Neural crest cell (in vitro differentiated cells): ENCODE measurements at regions not wholly inside any gene's neighbourhood (a gene's known extent, or its start where the extent isn't known, plus 50 kb on each side); places are given as distances from the start of the nearest gene placed in this dataset.

ENCODE experiments used
- DNase-seq: peaks from one replicate; pipeline ENCODE4 v3.0.0; 2021; ENCODE audit warnings: low read depth, mixed read lengths, low spot score
- H3K27ac Mint-ChIP-seq: one replicate; pipeline ENCODE4 v1.8.0; 2021; ENCODE audit warnings: mild to moderate bottlenecking, mixed read lengths; ENCODE audit not compliant: unreplicated experiment
- H3K27me3 Mint-ChIP-seq: 2 replicates; pipeline ENCODE4 v1.8.0; 2021; ENCODE audit warnings: low read depth, mild to moderate bottlenecking, mixed read lengths
- H3K36me3 Mint-ChIP-seq: 2 replicates; pipeline ENCODE4 v1.8.0; 2021; ENCODE audit warnings: low read depth, mild to moderate bottlenecking, mixed read lengths
- H3K4me1 Mint-ChIP-seq: 2 replicates; pipeline ENCODE4 v1.8.0; 2021; ENCODE audit warnings: mixed read lengths
- H3K4me3 Mint-ChIP-seq: one replicate; pipeline ENCODE4 v1.8.0; 2021; ENCODE audit warnings: mild to moderate bottlenecking, mixed read lengths
- H3K9me3 Mint-ChIP-seq: 2 replicates; pipeline ENCODE4 v1.8.0; 2021; ENCODE audit warnings: mixed read lengths
- CTCF ChIP-seq: fragments of 200-600 bp; sonication (generic); conservative IDR thresholded peaks from 2 replicates; pipeline ENCODE4 v1.5.0; 2021; ENCODE audit warnings: antibody characterized with exemption, mild to moderate bottlenecking

DNA sequence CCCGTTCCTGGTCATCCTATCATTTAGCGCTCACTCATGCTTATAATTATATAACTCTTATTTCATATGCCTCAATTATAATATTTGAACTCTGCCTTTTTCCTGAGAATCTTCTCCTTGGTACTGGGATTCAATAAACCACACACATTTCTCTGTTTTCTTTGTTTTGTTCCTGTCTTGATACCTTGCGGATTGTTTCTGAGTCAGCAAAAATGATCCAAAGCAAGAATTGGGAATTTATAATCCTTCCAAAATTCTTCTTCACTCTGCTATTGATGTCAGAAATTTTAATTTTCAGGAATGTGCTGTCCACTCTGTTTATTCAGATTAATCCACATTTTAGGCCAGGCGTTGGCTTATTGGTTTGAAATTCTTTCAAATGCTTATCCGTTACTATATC lies 886.0 kb downstream of the SUCLG1 start:
- H3K27me3 Mint-ChIP-seq: no peaks in the 10 kb centered on the region
- no peak overlapping the region for H3K4me3 Mint-ChIP-seq
- no peaks in the 10 kb centered on the region for H3K4me1 Mint-ChIP-seq
- H3K9me3 Mint-ChIP-seq: no peaks in the 10 kb centered on the region
- no peak for DNase-seq
- H3K36me3 Mint-ChIP-seq: no peaks in the 10 kb centered on the region
- TF ChIP-seq CTCF: no peak
- H3K27ac Mint-ChIP-seq: no peak overlapping the region

GRCh38 chr2:83572400-83572799 lies 886.7 kb downstream of the SUCLG1 start:
- Mint-ChIP-seq H3K4me1 (no peaks in the 10 kb centered on the region), H3K27me3 (no peaks in the 10 kb centered on the region), H3K9me3 (no peaks in the 10 kb centered on the region), H3K4me3 (no peak overlapping the region), H3K27ac (no peak overlapping the region), H3K36me3 (no peaks in the 10 kb centered on the region)
- TF ChIP-seq CTCF: no peak
- DNase-seq: no peak

- Mint-ChIP-seq H3K27ac (no peak overlapping the region), H3K36me3 (no peaks in the 10 kb centered on the region), H3K4me3 (no peak overlapping the region), H3K27me3 (no peaks in the 10 kb centered on the region), H3K9me3 (peaks cover 6% of the 10 kb centered on the region), H3K4me1 (no peaks in the 10 kb centered on the region)
- DNase-seq: no peak
- no peak for TF ChIP-seq CTCF
Observed at GRCh38 chr2:83567551-83567950, 891.5 kb downstream of the SUCLG1 start.

GRCh38 chr2:83565626-83566025 lies 893.5 kb downstream of the SUCLG1 start:
- Mint-ChIP-seq H3K27me3 (no peaks in the 10 kb centered on the region), H3K4me1 (no peaks in the 10 kb centered on the region), H3K9me3 (peaks cover 6% of the 10 kb centered on the region), H3K36me3 (no peaks in the 10 kb centered on the region), H3K4me3 (no peak overlapping the region), H3K27ac (no peak overlapping the region)
- no peak for DNase-seq
- no peak for TF ChIP-seq CTCF

- DNase-seq: no peak
- no peak overlapping the region for H3K27ac Mint-ChIP-seq
- no peak for TF ChIP-seq CTCF
- H3K4me1 Mint-ChIP-seq: no peaks in the 10 kb centered on the region
- no peaks in the 10 kb centered on the region for H3K36me3 Mint-ChIP-seq
- no peaks in the 10 kb centered on the region for H3K27me3 Mint-ChIP-seq
- H3K9me3 Mint-ChIP-seq: peaks cover 6% of the 10 kb centered on the region
- no peak overlapping the region for H3K4me3 Mint-ChIP-seq
Observed at GRCh38 chr2:83565181-83565580, 893.9 kb downstream of the SUCLG1 start.

DNA sequence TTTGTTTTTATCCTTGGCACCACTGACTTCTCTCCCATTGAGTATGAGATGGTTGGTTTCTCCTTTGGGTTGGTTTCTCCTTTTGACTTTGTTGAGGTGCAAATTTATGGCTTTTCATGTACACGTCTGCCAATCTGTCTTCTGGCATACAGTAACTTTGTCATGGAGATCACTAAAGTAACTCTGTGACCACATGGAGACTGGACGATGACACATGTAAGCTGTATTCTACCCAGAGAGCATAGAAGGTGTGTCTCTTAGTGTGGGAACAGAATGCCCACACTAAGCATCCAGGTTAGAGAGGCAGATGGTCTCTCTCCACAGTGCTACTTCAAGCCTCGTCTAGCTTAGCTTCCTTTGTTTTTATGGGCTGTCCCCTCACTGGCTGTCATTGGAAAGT lies 897.5 kb downstream of the SUCLG1 start:
- TF ChIP-seq CTCF: no peak

More for the DNA sequence above, 897.5 kb downstream of the SUCLG1 start:
- H3K4me3 Mint-ChIP-seq: no peak overlapping the region
- H3K9me3 Mint-ChIP-seq: peaks cover 12% of the 10 kb centered on the region
- no peak overlapping the region for H3K27ac Mint-ChIP-seq
- DNase-seq: no peak
- H3K27me3 Mint-ChIP-seq: no peaks in the 10 kb centered on the region
- no peaks in the 10 kb centered on the region for H3K36me3 Mint-ChIP-seq
- H3K4me1 Mint-ChIP-seq: no peaks in the 10 kb centered on the region
